ENCODE measurements at regions not wholly inside any gene's neighbourhood (a gene's known extent, or its start where the extent isn't known, plus 50 kb on each side); places are given as distances from the start of the nearest gene placed in this dataset.
A peak's percentile ranks its signal among the peaks of the same experiment; 100 is the strongest.

DNA sequence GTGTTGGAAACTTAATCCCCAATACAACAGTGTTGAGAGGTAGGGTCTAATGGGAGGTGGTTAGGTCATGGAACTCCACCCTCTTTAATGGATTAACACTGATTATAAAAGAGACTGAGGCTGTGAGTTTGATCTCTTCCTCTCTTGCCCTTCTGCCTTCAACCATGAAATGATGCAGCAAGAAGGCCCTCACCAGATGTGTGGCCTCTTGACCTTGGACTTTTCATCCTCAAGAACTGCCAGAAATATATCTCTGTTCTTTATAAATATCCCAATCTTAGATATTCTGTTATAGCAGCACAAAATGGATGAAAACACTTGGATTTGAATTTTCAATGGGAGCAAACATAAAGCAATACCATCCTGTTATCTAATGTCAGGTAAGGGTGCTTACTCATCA lies 67.6 kb downstream of the NMUR2 start:
- no peak for DNase-seq (ENCODE audit: low read depth)

DNA sequence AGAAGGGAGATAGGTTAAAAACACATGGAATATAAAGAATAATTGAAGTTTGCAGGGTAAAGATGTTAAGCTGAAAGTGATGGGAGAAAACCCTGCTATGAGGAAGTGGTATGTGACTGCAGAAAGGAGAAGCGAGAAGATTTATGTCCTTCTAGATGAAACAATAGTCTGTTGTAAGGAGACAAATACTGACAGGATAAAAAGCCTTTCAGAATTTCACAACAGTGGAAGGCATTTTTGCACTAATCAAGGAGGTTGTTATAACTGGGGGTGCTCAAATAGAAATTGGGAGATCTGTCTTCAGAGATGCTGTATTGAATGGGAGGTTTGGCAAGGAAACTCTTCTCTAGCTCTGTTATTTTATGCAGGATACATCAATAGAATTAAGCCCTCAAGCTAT lies 69.6 kb downstream of the NMUR2 start:
- no peak for DNase-seq (ENCODE audit: low read depth)

DNA sequence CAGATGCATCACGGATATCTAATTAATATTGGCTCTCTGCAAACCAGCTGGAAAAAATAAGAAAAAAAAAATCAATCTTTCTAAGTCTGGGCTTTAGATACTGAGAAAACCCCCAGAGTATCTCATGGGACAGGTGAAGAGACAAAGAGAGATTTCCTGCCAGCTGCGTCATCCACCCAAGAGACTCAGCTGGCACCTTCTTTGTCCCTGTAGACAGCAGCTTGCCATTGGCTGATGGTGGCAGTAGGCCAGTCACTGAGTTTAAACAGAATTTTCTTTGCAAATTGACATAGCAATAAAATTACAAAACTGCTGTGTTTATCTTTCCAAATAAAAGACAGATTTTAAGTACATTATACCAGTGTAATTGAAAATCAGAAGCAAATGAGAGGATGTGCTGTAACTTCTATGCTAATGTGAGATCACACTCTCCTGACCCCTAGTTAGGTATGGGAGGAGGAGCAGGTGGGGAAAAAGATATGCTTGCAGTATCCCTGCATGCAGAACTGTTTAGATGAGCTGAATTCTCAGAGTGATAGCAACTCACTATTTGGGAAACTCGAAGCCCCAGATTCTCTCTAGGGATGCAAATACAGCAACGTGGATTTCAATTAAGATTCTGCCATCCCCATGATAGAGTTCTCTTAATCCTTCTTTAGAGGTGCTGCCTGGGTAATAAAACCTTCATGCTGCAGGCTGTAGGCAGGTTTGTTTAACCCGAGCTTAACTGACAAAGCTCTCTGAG lies 72.2 kb downstream of the NMUR2 start:
- DNase-seq (ENCODE audit: low read depth) = no peak

DNA sequence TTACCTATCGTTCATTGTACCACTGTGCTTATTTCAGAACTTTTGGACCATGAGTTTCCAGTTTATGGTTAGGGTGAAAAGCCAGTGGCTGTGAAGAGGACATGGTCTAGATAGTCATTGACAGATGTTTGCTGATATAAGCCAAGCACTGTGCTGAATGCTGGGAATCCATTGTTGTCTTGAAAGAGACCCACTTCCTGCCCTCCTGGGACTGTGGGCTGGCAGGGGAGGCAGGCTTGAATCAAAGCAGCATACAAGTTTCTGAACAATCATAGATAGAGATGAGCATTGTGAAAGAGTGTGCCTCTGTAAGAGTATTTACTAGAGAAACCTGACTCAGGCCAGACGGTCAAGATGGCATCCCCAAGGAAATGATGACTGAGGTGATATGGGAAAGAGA lies 73.4 kb downstream of the NMUR2 start:
- DNase-seq (ENCODE audit: low read depth) = peak; percentile 25

DNA sequence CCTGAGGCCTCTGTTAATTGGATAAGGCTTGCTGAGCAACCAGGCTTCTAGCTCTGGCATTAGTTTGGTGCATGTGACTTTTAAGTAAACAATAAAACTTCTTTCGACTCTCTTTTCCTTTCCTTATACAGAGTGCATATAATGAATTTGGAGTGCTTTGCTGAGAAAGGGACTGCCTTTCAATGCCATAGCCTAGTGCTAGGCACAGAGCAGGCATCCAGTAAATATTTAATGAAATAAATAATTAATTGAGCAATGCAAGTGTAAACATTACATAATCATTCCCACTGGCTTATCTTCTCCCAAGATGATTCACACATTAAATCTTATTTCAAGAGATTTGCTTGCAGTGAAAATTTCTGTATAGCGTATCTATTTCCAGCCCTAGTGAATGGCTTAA lies 74.1 kb downstream of the NMUR2 start:
- DNase-seq (ENCODE audit: low read depth) = no peak

DNA sequence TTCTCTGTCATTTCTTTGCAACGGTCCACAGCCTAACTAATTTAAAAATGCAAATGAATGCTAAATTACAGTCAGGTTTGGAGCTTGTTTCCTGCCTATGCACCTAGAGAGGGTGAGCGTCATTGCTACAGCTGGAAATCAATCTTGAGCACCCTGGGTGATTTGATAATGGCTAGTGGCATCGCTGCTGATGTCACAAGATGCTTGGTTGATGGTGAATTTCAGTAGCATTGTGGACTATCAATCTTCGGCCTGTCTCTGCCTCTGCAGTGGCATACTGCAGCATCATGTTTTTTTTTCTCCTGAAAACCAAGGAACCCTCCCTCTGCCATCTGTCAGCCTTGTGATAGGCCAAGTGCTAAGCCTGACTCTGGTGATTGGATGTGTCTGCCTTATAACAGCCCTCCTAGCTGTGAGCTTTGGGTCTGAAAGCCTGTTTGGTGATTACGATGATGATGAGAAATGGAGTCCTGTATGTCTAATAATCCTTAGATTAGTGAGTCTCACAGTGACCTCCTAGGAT lies 75.3 kb downstream of the NMUR2 start:
- DNase-seq (ENCODE audit: low read depth) = no peak

DNA sequence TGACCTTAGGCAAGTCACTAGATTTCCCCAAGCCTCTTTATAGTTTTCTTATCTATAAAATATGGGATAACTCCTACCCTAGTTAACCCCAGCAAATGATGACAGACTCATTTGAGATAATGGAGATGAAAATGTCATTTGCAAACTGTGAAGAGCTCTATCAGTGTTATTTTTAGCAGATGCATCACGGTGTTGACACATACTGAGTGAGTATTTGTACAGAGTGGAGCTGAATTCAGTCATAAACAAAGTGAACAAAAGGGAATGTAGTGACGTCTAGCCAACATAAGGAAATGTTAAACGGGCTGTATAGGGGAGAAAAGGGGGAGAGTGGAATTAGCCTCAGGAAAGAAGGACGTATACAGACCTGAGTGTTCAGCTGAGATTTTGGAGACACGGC lies 75.9 kb downstream of the NMUR2 start:
- DNase-seq (ENCODE audit: low read depth) = no peak

DNA sequence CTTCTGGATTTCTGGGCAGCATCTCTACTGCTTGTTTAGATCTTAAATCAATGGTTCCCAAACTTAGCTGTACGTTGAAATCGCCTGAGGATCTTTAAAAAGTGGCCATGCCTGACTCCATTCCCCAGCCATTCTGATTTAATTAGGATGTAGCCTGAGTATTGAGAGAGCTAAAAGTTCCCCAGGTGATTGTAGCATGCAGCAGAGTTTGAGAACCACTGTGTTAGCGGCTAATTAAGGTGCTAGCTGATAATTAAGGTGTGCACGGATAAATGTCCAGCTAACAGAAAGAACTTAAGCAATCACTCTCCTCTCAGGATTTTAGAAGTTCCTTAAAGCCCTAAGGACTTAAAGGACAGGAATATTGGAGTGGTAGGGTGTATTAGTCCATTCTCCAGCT lies 89.1 kb downstream of the NMUR2 start:
- DNase-seq (ENCODE audit: low read depth) = no peak

DNA sequence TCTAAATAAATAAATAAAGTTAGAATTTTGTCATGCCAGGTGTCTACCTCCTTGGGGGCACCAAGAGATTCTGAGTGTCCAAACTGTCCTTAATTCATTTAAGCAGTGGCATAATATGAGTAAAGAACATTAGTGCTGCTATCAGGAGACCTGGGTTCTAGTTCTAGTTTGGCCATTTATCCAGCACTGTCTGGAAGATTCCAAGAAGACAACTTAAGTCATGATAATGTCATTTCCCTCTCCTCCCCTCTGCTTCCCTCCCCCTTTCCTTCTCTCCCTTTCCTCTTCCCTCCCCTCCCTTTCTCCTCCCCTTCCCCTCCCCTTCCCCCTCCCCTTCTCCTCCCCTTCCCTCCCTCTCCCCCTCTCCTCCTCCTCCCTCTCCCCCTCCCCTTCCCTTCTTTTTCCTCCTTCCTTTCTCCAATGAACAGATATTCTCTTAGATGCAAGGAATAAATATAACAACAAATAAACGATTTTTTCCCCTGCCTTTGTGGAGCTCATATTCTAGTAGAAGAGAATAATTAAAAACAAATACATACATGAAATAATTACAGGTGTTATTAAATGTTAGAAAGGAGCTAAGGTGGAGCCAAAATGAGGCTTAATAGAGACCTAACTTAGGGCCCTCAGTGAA lies 90.8 kb downstream of the NMUR2 start:
- no peak for DNase-seq (ENCODE audit: low read depth)

DNA sequence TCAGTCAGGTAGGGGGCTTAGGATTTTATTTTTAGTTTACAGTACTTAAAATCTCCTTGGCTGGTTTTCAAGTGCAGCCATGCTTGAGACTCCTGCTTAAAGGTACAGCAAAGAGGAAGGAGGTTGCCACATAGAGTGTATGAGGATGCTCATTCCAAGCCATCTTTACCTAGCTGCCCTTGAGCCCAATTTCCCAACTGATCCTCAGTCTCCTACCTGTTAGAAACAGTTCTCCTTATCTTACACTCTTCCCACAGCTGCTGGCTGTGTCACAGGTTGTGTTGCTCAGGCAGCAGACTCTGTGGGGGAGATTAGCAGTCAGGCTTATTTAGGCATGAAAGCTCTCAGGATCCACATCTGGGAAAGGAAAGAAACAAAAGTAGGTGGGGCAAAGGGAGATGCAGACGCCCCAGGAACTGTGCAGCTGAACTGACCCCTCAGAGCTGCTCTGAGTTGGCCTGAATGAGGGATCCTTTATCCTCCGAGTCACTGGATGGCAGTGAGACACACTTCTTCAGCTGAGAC lies 95.1 kb downstream of the NMUR2 start:
- no peak for DNase-seq (ENCODE audit: low read depth)

DNA sequence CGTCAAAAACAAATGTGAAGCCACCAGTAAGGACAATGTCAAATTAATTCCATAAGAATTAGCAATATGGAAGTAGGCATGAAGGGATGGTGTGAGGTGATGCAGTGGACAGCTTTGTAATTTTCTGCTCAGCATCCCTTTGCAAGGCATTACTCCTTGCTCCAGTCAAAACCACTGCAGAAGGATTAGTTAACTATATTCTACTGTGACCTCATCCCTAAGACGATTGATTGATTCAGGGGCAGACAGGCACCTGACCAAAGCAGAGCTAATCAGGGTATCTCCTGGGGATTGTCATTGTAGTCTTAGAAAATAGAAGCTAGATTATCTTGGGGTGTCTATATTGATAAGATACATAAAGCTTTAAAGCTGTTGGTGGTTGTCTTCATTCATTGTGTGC lies 98.7 kb downstream of the NMUR2 start:
- no peak for DNase-seq (ENCODE audit: low read depth)

DNA sequence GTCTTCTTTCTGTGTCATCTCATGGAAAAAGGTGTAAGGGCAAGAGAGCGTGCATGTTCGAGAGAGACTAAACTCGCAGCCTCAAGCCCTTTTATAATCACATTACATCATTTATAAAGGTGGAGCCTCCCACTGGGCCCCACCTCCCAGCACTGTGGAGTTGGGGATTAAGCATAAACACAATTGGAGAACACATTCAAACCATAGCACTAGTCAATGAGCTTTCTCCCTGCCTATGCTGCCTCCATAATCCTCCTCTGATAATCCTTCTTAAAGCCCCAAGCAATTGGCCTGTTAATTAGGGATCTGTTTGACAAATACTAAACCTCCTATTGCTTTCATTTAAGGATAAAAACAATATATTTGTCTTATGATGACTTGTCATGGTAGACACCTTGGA lies 99.6 kb downstream of the NMUR2 start:
- DNase-seq (ENCODE audit: low read depth) = no peak

DNA sequence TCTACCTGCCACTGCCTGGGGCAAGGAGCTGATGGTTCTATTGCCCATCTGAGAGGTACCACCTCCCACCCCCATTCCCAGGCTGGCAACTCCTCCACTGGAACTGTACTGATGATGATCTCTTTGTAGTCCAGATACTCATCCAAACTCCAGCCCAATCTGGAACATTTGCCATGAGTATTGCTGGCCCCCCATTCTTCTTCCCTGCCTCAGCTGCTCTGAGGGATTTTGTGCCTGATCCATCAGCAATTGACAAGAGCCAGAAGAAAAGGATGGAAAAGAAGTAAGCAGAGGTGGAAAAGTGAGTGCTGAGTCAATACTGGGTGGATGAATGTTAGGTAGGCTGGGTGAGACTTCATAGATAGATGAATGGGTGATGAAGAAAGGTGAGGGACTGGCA lies 101.2 kb downstream of the NMUR2 start:
- no peak for DNase-seq (ENCODE audit: low read depth)

DNA sequence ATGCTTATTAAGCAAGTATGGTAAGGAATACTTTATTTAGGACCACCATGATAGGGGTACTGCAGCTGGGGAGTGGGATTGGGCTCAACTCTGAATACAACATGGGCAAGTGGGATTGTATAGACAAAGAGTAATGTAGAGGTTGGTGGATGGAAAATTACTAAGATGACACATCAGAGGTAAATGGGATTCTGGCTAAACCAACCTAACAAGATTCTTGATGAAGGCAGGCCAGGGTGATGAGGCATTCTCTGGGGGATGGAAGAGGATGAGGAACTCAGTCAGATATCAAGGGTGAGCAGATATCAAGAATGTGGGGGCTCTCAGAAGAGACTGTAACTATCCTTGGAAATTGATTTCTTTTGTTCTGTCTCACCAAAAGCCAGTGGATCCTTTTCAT lies 107.2 kb downstream of the NMUR2 start:
- DNase-seq (ENCODE audit: low read depth) = no peak

DNA sequence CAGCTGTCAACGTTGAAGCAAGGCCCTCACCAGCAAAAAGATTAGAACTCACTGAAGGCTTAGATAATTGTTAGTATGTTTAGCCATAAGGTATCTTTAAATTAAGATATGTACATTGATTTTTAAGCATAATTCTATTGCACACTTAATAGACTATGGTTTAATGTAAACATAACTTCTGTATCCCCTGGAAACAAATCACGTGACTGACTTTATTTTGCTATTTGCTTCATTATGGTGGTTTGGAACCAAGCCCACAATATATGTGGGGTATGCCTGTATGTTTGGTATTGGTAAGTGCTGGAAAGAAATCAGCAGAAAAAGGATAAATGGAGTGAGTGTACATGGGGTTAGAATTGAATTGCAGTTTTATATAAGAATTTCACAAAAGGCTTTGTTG lies 111.9 kb downstream of the NMUR2 start:
- DNase-seq (ENCODE audit: low read depth) = no peak

DNA sequence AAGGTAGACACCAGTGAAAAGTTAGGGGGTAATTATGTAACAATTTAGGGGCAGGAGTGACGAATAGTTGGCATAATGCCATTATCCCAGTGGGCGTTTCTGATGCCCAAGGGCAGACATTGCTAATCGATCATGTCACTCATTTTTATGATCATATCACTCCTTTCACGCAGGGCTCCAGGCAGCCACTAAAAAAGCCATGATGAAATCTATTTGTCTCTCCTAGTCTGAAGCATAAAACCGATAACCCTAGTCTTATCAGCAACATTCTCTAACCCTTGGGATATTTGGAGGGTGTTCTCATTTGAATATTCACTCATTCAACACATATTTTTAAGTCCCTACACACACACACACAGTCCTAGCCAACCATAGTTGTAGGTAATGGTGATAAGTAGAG lies 114.9 kb downstream of the NMUR2 start:
- no peak for DNase-seq (ENCODE audit: low read depth)

DNA sequence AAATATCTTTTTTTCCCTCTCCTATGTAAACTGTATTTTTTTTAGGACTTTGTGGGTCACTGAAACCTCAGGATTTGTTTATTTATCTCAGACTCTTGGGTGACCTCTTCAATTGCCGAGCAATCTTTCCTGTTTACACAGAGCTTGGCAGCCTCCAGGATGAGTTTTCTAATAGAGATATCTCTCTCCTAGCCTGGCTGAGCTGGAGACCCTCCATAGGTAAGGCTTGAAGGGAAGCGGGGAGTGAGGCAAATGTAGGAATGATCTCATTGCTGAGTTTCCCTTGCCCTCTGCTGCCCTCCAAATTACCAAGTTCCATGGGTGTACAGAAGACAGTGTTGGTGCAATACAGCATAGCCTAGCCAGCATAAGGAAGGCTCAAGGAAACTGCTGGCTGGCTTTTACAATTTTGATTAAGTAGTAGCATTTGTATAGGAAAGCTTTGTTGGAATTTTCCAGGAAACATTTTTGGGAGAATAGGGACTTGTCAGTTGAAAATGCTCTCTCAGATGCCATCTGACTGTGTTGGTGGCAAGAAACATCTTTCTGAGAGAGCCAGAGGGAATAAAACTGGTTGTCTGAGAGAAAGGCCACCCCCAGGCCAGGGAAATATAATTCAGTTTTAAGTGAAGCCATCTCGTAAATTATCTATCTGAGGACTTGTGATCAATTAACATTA lies 116.0 kb downstream of the NMUR2 start:
- no peak for DNase-seq (ENCODE audit: low read depth)

DNA sequence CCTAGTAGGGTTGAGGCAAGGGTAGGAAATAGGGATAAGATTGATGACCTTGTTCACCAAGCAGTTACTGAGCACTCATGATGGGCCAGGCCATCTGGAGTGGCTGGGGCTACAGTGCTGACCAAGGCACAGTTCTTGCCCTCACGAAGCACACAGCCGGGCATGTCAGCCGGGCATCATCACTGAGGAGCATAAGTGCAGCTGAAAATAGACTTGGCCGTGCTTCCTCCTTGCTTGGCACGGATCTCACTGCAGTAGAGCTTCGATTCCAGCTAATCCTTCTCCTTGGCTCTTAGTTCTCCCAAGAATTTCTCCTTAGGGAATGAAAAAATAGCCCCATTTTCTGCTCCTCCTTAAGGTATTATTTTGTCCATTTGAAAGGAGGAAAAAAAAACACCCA lies 116.6 kb downstream of the NMUR2 start:
- no peak for DNase-seq (ENCODE audit: low read depth)

DNA sequence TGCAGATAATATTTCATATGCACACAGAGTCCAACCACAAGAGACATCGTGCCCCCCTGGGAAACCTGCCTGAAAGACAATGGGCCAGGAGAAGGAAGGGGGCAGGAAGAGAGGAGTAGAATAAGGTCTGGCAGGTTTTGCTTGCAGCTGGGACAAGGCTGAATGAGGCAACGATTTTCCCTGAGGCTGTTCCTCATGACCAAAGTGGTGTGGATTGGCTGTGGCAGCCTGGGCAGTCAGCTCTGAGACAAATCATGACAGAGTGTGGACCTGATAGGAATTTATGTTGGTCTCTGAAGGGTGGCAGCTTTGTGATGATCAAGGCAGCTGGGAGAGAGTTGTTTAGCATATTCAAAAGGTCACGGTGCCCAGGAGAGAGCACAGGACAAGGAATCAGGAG lies 119.3 kb downstream of the NMUR2 start:
- DNase-seq (ENCODE audit: low read depth) = no peak

DNA sequence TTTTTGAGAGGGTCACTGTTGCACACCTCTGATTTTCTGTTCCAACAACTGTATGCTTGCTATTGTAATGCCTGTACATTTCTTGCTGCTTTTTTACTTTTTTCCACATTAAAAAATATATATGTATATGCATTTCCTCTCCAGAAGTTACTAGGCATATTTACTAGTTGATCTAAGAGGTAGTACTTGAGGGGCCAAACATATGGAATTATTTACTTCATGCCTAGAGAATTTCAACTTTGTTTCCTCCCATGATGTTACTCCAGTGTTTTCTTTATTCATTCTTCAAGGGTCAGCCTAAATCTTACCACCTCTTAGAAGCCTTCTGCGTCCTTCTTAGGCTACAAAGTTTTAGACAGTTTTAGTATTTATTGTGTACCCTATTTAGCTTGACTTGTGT lies 122.7 kb downstream of the NMUR2 start:
- DNase-seq (ENCODE audit: low read depth) = no peak

DNA sequence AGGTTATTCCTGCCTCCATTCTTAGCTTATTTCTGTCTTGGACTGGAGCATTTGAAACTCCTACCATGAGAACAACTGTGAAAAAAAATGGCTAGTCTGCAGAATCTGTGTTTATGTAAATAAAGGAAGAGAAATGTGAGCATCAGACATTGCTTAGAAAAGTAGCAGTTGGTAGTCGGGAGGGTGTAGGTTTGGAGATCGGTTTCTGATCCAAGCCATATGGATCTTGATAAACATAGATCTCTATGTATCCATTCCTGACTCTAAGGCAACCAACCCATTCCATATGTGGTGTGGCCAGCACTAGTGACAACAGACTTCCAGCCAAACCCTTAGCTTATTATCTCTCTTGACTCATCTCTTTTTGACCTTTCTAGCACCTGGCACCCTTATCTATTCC lies 127.1 kb downstream of the NMUR2 start:
- no peak for DNase-seq (ENCODE audit: low read depth)

DNA sequence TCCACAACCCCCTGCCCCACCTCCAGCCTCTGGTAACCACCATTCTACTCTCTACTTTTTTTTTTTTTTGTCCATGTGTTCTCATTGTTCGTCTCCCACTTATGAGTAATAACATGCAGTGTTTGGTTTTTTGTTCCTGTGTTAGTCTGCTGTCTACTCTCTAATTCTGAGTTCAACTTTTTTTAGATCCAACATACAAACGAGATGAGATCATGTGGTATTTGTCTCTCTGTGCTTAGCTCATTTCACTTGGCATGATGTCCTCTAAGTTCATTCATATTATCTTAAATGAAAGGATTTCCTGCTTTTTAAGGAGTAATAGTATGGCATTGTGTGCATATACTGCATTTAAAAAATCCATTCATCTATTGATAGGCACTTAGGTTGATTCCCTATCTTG lies 130.9 kb downstream of the NMUR2 start:
- DNase-seq (ENCODE audit: low read depth) = no peak

DNA sequence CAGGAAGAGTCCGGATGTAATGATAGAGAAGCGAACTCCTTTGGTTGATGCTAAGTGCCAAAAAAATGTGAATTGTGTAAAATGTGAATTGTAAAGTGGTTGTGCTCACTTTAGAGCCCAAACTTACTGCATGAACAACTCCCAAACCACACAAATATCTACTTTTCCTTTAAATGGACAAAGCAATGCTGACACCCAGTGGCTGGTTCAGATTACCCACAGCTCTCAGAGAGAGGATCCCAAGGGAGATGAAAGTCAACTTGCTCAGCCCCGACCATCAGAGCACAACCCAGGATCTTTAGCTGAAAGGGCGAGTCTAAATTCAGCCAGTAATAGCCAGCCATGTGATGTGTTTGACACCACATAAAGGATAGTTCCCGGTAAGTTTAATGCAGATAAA lies 133.7 kb downstream of the NMUR2 start:
- peak; percentile 37 for DNase-seq (ENCODE audit: low read depth)
